GM12874 (cell line): ENCODE measurements at regions not wholly inside any gene's neighbourhood (a gene's known extent, or its start where the extent isn't known, plus 50 kb on each side); places are given as distances from the start of the nearest gene placed in this dataset.

Experiments used
- CTCF ChIP-seq: IDR thresholded peaks from 2 replicates; pipeline ENCODE4 v1.5.1; 2011; ENCODE audit warnings: low read depth, mild to moderate bottlenecking, control low read depth, low read length, moderate library complexity; ENCODE audit not compliant: insufficient read depth

- TF ChIP-seq CTCF = no peak
Measured at GRCh38 chrX:42832764-42833549, 55.0 kb upstream of the PPP1R2C start.

GRCh38 chrX:42837101-42837726 is 59.3 kb upstream of the PPP1R2C start:
- TF ChIP-seq CTCF = no peak

- TF ChIP-seq CTCF = no peak
Measured at GRCh38 chrX:42837747-42838146, 59.8 kb upstream of the PPP1R2C start.

- no peak for TF ChIP-seq CTCF
Measured at GRCh38 chrX:42839632-42840031, 61.7 kb upstream of the PPP1R2C start.

- TF ChIP-seq CTCF = no peak
Measured at GRCh38 chrX:42846741-42847140, 68.8 kb upstream of the PPP1R2C start.

GRCh38 chrX:42855259-42855658 is 77.3 kb upstream of the PPP1R2C start:
- TF ChIP-seq CTCF = no peak

- TF ChIP-seq CTCF = no peak
Measured at GRCh38 chrX:42857766-42858165, 79.8 kb upstream of the PPP1R2C start.
